Right renal cortex interstitium (tissue), 3 donors: ENCODE measurements at regions not wholly inside any gene's neighbourhood (a gene's known extent, or its start where the extent isn't known, plus 50 kb on each side); places are given as distances from the start of the nearest gene placed in this dataset.

ENCODE experiments used
- DNase-seq, 3 donors: peaks; one replicate each; pipeline ENCODE4 v3.0.0-alpha.2; 2013; ENCODE audit warnings: low read depth in 3 of 3, low spot score in 2 of 3

DNA sequence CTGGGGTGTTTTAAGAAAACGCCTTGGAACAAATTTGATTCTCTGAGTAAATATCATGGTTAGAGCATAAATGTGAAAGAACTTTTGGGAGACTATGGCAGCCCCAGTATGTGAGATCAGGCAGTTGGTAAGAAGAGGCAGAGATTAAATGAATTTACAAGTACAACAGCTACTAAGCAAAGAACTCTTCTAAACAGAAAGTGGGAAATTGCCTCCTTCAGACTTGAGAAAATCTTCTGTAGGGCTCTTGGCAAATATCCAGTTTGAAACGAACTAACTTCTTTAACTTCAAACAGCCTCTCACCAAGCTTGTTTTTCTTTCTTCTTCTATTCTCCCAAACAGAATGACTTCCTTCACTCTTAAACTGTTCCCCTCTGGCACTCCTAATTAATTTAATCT is 337.7 kb downstream of the SIPA1L2 start:
- DNase-seq, result no peak

DNA sequence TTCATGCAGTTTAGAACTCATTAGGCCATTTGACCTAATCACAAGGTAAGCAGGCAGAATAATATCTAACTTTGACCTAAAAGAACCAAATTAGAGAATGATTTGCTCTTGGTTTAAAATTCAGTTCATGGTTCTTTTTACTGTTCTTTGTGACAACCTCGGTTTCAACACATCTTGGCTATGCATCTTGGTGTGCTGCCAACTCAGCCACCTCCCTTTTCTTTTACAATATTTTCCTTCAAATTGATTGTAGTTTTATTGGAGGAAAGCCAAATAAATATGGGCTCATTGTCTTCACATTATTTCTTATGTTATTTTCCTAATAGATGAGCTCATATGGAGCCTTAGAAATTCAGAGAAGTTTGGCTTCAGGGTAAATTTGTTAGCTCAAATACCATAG is 338.3 kb downstream of the SIPA1L2 start:
- DNase-seq, result no peak

GRCh38 chr1:232291261-232291660 is 338.7 kb downstream of the SIPA1L2 start:
- DNase-seq, result no peak

- no peak for DNase-seq
Measured at GRCh38 chr1:232290570-232290969, 339.4 kb downstream of the SIPA1L2 start.

- DNase-seq, result no peak
Measured at GRCh38 chr1:232287676-232288569, 342.0 kb downstream of the SIPA1L2 start.

DNA sequence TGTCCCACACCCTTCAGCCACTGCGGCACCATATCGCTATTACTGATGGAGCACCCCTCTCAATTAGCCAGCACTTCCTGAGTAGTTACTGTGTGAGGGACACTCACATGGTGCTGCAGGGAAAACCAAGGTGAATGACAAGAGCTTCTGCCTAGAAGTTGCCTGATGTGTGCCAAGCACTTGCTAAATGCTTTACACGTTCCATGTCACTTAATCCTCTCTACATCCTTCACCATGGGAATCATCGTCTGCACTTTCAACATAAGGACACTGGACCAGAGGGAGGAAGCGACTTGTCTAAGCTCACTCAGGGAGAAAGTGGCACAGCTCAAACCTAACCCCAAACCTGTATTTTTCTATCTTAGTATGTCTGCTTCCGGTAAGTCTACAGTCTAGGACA is 344.8 kb downstream of the SIPA1L2 start:
- DNase-seq, result no peak

GRCh38 chr1:232283864-232284263 is 346.1 kb downstream of the SIPA1L2 start:
- DNase-seq, result no peak

DNA sequence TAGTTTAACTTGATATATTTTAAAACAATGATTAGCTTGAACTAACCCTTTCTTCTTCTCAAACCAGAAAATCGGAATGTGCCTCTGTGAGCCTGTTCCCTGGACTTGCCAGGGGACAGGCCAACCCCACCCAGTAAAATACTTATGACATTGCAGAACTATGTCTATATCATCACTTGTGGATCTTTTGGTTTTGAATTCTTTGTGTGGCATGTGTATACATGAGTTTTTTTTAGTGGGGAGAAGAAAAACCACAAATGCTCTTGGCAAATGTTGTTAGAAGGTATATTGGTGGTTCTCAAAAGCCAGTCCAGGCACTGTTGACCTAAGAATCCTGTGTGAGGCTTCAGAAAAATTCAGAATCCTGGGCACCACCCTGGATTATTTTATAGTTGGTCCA is 347.4 kb downstream of the SIPA1L2 start:
- no peak for DNase-seq

DNA sequence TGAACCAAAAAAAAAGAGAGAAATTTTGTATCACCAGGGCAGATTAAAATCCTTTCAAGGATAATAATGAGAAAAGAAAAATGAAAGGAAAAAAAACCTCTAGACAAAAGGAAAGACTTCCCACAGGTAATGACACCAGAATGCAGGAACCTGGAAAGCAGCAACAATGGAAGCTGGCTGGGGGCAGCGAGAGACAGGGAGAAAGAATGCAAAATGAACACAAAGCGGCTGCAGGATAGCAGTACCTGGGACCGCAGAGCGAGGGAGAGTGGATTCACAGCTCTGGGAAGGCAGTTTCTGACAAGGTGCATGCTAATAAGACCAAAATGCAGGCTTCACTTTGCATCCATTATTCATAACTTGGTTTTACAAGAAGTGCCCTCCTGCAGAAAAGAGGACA is 349.0 kb downstream of the SIPA1L2 start:
- no peak for DNase-seq

GRCh38 chr1:232279909-232280400 is 350.0 kb downstream of the SIPA1L2 start:
- DNase-seq, result no peak

GRCh38 chr1:232278925-232279324 is 351.0 kb downstream of the SIPA1L2 start:
- no peak for DNase-seq

DNA sequence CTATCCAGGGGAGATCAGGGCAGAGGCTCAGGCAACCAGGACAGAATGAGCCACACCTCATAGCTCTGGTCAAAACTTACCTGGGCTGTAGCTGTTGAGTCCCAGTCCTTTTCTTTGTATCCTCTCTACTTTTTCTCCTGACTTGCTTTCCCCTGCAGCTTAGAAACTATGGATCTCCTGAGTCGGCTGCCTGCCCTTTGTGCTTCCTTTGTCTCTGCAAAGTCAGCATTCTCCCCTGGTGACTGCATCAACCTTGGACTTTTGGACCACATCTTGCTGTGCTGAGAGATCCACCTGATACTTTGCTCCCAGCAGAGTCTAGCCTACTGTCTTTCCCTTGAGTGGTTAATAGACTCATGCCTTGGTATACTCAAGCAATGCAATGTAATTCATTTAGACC is 353.3 kb downstream of the SIPA1L2 start:
- DNase-seq, result no peak

DNA sequence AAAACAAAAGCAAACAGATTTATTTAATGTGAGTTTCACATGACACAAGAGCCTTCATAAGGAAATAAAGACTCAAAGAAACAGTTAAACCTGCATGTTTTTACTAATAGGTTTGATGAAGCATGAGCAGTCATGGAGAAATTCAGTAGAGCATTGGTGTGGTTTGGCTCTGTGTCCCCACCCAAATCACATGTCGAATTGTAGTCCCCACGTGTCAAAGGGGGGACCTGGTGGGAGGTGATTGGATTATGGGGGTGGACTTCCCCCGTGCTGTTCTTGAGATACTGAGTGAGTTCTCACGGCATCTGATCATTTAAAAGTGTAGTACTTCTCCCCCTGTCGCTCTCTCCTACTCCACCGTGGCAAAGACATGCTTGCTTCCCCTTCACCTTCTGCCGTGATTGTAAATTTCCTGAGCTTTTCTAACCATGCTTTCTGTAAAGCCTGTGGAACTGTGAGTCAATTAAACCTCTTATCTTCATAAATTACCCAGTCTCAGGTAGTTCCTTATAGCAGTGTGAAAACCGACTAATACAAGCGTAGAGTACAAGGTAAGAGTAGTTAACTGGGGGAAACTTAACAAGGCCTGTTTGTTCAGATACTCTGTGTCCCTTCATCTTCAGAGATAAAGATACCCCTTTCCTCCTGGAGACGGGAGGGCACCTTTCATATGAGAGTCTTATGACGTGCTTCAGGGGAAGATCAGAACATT is 354.8 kb downstream of the SIPA1L2 start:
- DNase-seq, result no peak

GRCh38 chr1:232274236-232274855 is 355.6 kb downstream of the SIPA1L2 start:
- no peak for DNase-seq

GRCh38 chr1:232273011-232273410 is 356.9 kb downstream of the SIPA1L2 start:
- DNase-seq, result no peak

DNA sequence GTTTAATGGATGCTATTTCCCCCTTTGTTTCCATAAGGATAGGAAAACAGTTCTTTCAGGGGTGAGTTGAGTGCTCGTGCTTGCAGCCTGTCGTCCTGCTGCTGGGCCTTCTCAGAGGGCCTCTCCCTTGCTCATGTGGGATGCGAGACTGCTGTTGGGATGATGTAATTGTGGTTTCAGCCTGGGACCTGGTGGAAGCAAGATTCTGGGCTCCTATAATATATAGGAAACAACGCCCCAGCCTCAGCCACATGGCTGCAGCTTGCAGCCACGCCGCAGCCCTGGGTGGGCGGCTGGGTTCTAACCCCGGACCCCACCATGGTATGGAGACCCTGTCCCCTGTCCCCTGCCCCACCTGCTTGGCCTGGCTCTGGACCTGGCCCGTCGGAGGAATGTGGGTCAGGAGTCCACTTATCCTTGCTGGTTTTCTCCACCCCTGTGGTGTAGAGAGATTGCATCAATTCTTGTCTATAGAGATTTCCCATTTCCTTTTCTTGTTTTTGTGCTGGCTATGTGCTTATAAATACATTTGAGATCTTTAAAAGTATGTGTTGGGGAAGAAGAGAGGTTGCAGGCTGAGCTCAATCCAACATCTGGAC is 357.8 kb downstream of the SIPA1L2 start:
- no peak for DNase-seq

DNA sequence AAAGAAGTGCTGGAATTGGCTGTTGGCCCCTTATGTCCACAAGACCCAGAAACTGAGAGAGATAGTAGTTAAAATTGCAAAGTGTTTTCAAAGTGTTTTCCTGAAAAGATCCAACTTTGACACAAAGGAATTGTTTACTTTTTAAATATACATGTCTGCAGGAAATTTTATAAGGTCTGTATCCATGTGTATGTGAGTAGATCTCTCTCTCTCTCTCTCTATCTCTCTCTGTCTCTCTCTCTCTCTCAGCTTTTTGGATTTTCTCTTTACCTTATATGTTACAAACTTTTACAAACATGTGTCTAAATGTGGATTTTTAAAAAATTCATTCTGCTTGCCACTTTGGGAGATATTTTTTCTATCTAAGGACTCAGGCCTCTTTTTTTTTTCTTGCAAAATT is 358.6 kb downstream of the SIPA1L2 start:
- DNase-seq, result no peak

GRCh38 chr1:232269988-232270387 is 359.9 kb downstream of the SIPA1L2 start:
- no peak for DNase-seq

DNA sequence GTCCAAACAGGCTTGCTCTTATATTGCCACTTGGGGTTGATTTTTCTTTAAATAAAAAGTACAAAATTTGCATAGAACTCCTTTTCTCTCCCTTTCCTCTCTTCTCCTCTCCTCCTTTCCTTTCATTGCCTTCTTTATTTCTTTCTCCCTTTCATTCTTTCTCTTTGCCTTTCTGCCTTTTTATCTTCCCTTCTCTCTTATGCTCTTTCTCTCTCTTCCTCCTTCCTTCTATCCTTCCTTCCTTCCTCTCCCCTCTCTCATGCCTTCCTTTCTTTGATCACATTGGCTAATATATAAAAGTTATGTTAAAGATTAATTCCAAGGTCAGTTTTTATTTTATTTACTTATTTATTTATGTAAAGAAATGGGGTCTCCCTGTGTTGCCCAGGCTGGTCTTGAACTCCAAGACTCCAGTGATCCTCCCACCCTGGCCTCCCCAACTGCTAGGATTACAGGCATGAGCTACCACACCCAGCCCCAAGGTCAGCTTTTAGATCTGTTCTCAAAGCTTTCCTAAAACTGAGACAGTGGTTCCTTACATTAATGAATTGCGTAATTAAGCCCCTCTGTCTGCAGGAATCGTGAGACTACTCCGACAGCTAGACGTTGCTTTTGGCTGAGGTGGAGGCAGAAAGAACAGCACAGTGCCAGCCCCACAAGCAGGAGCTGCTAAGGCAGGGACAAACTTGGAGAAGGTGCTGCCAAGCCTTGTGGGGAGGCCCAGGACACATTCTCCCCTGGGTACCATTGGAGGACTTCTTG is 361.9 kb downstream of the SIPA1L2 start:
- DNase-seq, result no peak

GRCh38 chr1:232267092-232267836 is 362.7 kb downstream of the SIPA1L2 start:
- DNase-seq, result no peak
